ENCODE measurements at regions not wholly inside any gene's neighbourhood (a gene's known extent, or its start where the extent isn't known, plus 50 kb on each side); places are given as distances from the start of the nearest gene placed in this dataset.
A peak's percentile ranks its signal among the peaks of the same experiment; 100 is the strongest.

DNA sequence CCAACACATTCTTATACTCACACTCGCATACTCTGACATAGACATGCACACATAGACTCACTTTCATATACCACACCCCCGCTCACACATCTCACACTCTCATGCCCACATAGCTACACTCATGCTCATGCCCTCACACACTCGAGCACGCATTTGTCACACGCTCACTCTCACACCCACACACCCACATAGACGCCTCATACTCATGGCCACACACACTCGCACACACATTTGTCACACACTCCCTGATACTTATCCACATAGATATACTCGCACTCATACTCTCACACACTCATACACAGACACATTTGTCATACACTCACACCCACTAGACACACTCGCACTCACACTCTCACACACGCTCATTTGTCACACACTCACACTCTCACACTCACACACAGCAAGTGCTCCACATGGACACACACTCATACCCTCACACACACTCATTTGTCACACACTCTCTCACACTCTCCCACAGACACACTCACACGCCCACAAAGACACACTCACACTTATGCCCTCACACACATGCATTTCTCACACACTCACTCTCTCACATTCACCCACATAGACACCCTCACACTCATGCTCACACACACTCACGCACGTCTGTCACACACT is 50.9 kb downstream of the TNP1 start:
- Histone ChIP-seq H3K36me3 (ENCODE audit: control insufficient read depth in 1 of 2, insufficient read depth in 2 of 2, low read length in 1 of 2) (no peaks in the 10 kb centered on the region), H3K27me3 (ENCODE audit: control insufficient read depth in 1 of 2, insufficient read depth in 2 of 2, low read length in 1 of 2) (no peaks in the 10 kb centered on the region), H3K27ac (ENCODE audit: low read depth in 1 of 2, low read length in 2 of 2) (no peak overlapping the region), H3K4me1 (ENCODE audit: control insufficient read depth in 1 of 2, insufficient read depth in 2 of 2, low read length in 2 of 2) (no peaks in the 10 kb centered on the region), H3K9me3 (ENCODE audit: control insufficient read depth, low read length) (no peaks in the 10 kb centered on the region), H3K4me3 (ENCODE audit: low read length in 2 of 2) (no peak overlapping the region)
- DNase-seq: no peak
- ATAC-seq (ENCODE audit: low FRiP score): no peak
- intact Hi-C loops (cut with DNase I): no loop called here
- WGBS, 2 donors: 88 to 91% methylated on average over 13 of the region's 13 CpGs

DNA sequence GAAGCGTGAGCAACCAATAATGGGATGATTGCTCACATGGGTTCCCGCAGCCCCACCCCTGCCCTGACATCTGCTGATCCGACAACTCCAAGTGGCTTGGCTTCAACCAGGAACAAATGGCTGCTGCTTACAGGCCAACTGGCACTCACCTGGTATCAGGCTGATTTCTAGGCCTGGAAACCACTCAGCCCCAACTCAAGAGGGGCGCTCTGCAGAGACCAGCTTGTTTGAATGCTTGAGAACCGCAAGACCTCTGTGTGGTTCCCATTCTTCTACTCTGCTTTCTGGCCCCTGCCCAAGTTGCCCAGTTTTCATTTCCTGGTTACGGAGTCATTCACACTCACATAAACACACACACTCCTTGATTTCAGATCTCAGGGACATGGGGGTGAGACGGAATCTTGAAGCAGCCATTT is 52.0 kb downstream of the TNP1 start:
- WGBS, 2 donors: 67 to 73% methylated on average over 7 of the region's 7 CpGs
- H3K9me3 ChIP-seq (ENCODE audit: control insufficient read depth, low read length): no peaks in the 10 kb centered on the region
- no peaks in the 10 kb centered on the region for H3K27me3 ChIP-seq (ENCODE audit: control insufficient read depth in 1 of 2, insufficient read depth in 2 of 2, low read length in 1 of 2)
- ATAC-seq (ENCODE audit: low FRiP score): no peak
- intact Hi-C loops (cut with DNase I): no loop called here
- H3K36me3 ChIP-seq (ENCODE audit: control insufficient read depth in 1 of 2, insufficient read depth in 2 of 2, low read length in 1 of 2): no peaks in the 10 kb centered on the region
- H3K4me3 ChIP-seq (ENCODE audit: low read length in 2 of 2): no peak overlapping the region
- H3K4me1 ChIP-seq (ENCODE audit: control insufficient read depth in 1 of 2, insufficient read depth in 2 of 2, low read length in 2 of 2): no peaks in the 10 kb centered on the region
- H3K27ac ChIP-seq (ENCODE audit: low read depth in 1 of 2, low read length in 2 of 2): no peak overlapping the region
- no peak for DNase-seq

DNA sequence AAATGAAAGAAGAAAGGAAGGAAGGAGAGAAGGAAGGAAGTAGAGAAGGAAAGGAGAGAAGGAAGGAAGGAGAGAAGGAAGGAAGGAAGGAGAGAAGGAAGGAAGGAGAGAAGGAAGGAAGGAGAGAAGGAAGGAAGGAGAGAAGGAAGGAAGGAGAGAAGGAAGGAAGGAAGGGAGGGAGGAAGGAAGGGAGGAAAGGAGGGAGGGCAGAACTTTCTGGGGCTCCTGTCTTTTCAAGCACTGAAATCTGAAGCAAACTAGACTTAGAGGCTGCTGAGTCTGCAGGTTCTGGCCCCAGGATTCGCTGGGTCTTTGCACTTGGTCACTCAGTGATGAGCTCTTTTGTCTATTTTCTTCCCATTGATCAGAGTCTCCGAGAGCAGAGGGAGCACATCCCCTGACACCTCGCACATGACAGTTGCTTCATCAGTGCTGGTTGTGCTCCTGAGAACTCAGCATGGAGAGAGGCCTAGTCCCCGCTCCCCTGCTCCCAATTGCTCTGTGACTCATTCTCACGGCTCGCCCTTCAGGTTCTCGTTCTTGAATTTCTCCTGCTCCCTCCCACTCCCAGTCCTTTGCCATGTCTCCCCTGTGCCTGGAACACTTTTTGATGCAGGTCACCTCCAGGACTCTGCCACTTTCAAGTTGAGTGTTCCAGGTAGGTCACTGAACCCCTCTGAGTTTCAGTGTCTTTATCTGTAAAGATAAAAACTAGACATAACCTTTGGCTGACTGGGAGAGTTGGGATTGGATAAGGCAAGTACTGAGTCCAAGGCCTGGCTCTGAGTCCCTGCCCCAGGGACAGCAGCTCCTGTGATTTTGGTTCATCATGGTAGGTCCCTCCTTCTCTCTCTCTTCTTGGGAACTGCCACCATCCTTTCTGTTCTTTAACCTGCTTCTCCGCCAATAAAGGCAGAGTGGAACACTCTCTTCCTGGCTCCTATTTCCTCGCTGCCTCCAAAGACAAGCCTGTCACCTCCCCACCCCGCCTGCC is 55.2 kb downstream of the TNP1 start:
- Histone ChIP-seq H3K27me3 (ENCODE audit: control insufficient read depth in 1 of 2, insufficient read depth in 2 of 2, low read length in 1 of 2) (no peaks in the 10 kb centered on the region), H3K27ac (ENCODE audit: low read depth in 1 of 2, low read length in 2 of 2) (no peak overlapping the region), H3K4me3 (ENCODE audit: low read length in 2 of 2) (no peak overlapping the region), H3K36me3 (ENCODE audit: control insufficient read depth in 1 of 2, insufficient read depth in 2 of 2, low read length in 1 of 2) (no peaks in the 10 kb centered on the region), H3K9me3 (ENCODE audit: control insufficient read depth, low read length) (no peaks in the 10 kb centered on the region), H3K4me1 (ENCODE audit: control insufficient read depth in 1 of 2, insufficient read depth in 2 of 2, low read length in 2 of 2) (no peaks in the 10 kb centered on the region)
- ATAC-seq (ENCODE audit: low FRiP score): peak; percentile 55
- WGBS, 2 donors: 62 to 78% methylated on average over 10 of the region's 10 CpGs
- no peak for DNase-seq
- intact Hi-C loops (cut with DNase I): no loop called here

DNA sequence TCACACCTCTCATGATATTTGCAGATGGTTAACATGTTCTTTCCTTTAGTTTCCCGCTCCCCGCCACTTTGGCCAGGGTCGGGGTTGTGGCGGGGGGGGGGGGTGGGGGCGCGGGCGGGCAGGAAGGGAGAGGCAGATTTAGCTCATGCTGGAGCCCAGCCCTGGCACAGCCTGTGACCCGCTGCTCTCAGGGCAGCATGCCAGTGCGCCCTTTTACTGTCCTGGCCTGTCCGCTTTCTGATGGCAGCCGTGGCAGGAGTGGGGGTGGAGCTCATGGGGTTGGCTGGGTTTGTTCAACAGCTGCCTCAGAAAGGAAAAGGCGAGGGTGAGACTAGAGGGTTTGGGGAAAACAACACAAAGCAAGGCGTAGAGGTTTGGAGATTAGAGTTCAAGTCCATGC is 56.1 kb downstream of the TNP1 start:
- H3K27me3 ChIP-seq (ENCODE audit: control insufficient read depth in 1 of 2, insufficient read depth in 2 of 2, low read length in 1 of 2): no peaks in the 10 kb centered on the region
- intact Hi-C loops (cut with DNase I): no loop called here
- WGBS, 2 donors: 16 to 17% methylated on average over 9 to 13 of the region's 13 CpGs
- H3K4me3 ChIP-seq (ENCODE audit: low read length in 2 of 2): no peak overlapping the region
- H3K27ac ChIP-seq (ENCODE audit: low read depth in 1 of 2, low read length in 2 of 2): no peak overlapping the region
- no peaks in the 10 kb centered on the region for H3K4me1 ChIP-seq (ENCODE audit: control insufficient read depth in 1 of 2, insufficient read depth in 2 of 2, low read length in 2 of 2)
- ATAC-seq (ENCODE audit: low FRiP score) (peak; percentile 35), DNase-seq (no peak)
- no peaks in the 10 kb centered on the region for H3K9me3 ChIP-seq (ENCODE audit: control insufficient read depth, low read length)
- no peaks in the 10 kb centered on the region for H3K36me3 ChIP-seq (ENCODE audit: control insufficient read depth in 1 of 2, insufficient read depth in 2 of 2, low read length in 1 of 2)

DNA sequence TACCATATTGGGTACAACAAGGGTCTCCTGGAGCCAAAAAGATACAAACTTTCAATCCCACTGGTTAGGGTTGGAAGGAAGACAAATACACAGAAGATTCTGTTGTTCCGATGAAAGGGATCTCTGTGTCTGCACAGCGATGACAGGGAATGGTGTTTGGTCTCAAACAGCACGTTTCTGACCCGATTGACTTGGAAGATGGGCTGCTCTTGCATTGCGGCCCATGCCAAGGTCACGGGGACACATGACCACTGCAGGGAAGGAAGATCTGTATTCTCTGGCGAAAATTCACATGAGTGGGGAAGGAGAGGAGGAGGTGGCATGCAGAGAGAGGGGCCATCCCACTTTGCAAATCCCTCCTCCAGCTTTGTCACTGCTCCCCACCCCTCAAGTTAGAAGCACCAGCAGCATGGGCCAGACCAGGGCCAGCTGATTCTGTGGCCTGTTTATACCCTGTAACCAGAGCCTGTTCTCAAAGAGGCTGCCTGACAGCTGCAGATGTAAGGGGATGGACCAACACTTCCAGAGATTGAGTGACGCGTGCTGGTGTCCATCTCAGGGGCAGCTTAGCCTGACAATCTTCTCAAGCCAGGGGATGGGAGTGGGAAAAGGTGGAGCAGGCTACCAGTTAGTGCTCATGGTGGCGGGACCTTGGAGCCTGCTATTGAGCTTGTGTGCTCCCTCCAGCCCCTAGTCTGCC is 57.2 kb downstream of the TNP1 start:
- DNase-seq (no peak), ATAC-seq (ENCODE audit: low FRiP score) (no peak)
- WGBS, 2 donors: 94 to 95% methylated on average over 10 of the region's 10 CpGs
- Histone ChIP-seq H3K9me3 (ENCODE audit: control insufficient read depth, low read length) (no peaks in the 10 kb centered on the region), H3K27me3 (ENCODE audit: control insufficient read depth in 1 of 2, insufficient read depth in 2 of 2, low read length in 1 of 2) (no peaks in the 10 kb centered on the region), H3K27ac (ENCODE audit: low read depth in 1 of 2, low read length in 2 of 2) (peak overlapping the region in 1 of 2 donors; percentile 46), H3K4me3 (ENCODE audit: low read length in 2 of 2) (no peak overlapping the region), H3K36me3 (ENCODE audit: control insufficient read depth in 1 of 2, insufficient read depth in 2 of 2, low read length in 1 of 2) (no peaks in the 10 kb centered on the region), H3K4me1 (ENCODE audit: control insufficient read depth in 1 of 2, insufficient read depth in 2 of 2, low read length in 2 of 2) (no peaks in the 10 kb centered on the region)
- intact Hi-C loops (cut with DNase I): no loop called here

DNA sequence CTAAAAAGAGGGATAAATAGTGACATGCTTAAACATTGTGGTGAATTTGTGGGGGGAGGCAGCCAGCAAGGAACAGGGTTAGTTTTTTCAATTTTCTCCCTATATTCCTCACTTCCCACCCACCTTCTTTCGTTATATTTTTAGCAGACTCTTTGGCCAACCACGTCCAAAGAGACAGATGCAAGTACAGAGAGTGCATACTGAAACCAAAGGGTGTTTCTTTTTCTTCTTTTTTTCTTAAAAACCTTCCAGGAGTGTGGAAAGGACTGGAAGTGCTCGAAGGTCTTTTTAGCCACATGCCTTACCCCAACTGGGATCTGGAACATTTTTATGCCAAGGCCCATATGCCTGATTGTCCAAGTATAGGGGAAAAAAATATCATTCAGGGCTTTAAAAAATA is 59.0 kb downstream of the TNP1 start:
- DNase-seq (no peak), ATAC-seq (ENCODE audit: low FRiP score) (no peak)
- H3K4me3 ChIP-seq (ENCODE audit: low read length in 2 of 2): no peak overlapping the region
- H3K4me1 ChIP-seq (ENCODE audit: control insufficient read depth in 1 of 2, insufficient read depth in 2 of 2, low read length in 2 of 2): peaks cover 0 to 3% of the 10 kb centered on the region in 2 donors
- H3K27ac ChIP-seq (ENCODE audit: low read depth in 1 of 2, low read length in 2 of 2): peak overlapping the region in 1 of 2 donors; percentile 64
- H3K9me3 ChIP-seq (ENCODE audit: control insufficient read depth, low read length): no peaks in the 10 kb centered on the region
- H3K27me3 ChIP-seq (ENCODE audit: control insufficient read depth in 1 of 2, insufficient read depth in 2 of 2, low read length in 1 of 2): no peaks in the 10 kb centered on the region
- 5% methylated on average over 3 of the region's 3 CpGs for WGBS, 2 donors
- intact Hi-C loops (cut with DNase I): no loop called here
- no peaks in the 10 kb centered on the region for H3K36me3 ChIP-seq (ENCODE audit: control insufficient read depth in 1 of 2, insufficient read depth in 2 of 2, low read length in 1 of 2)

DNA sequence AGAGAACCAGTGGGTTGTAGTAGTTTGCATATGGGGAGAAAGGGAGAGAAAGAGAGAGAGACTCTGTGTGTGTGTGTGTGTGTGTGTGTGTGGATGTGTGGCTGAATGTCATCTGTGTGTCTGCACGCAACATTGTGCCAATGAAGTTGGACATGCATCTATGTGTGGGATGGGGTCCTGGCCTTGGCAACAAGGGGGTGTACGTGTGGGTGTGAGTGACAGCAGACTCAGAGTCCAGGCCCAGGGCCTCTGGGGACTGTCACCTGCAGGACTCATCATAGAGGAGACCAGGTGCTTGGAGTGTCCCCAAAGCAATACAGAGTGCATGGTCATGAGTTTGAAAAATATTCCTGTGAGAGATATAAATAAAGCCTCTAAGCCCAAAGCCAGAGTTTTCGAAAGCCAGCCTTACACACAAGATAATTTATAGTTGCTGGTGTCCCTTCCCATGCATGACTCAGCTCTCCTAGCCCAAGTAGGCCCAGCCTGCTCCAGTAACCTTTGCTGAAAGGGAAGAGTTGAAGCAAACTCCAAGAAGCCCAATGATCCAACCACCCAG is 59.9 kb downstream of the TNP1 start:
- intact Hi-C loops (cut with DNase I): loop anchor here in 1 of 2 donors (10.0 kb wide), 1 partner anchor 85 kb away; no protein-coding TSS in a partner anchor
- WGBS, 2 donors: 38 to 43% methylated on average over 3 of the region's 3 CpGs
- Histone ChIP-seq H3K27me3 (ENCODE audit: control insufficient read depth in 1 of 2, insufficient read depth in 2 of 2, low read length in 1 of 2) (no peaks in the 10 kb centered on the region), H3K9me3 (ENCODE audit: control insufficient read depth, low read length) (no peaks in the 10 kb centered on the region), H3K27ac (ENCODE audit: low read depth in 1 of 2, low read length in 2 of 2) (peak overlapping the region; percentile 64 to 82), H3K4me1 (ENCODE audit: control insufficient read depth in 1 of 2, insufficient read depth in 2 of 2, low read length in 2 of 2) (peaks cover 0 to 6% of the 10 kb centered on the region in 2 donors), H3K36me3 (ENCODE audit: control insufficient read depth in 1 of 2, insufficient read depth in 2 of 2, low read length in 1 of 2) (no peaks in the 10 kb centered on the region), H3K4me3 (ENCODE audit: low read length in 2 of 2) (no peak overlapping the region)
- peak; percentile 89 for ATAC-seq (ENCODE audit: low FRiP score)
- no peak for DNase-seq

DNA sequence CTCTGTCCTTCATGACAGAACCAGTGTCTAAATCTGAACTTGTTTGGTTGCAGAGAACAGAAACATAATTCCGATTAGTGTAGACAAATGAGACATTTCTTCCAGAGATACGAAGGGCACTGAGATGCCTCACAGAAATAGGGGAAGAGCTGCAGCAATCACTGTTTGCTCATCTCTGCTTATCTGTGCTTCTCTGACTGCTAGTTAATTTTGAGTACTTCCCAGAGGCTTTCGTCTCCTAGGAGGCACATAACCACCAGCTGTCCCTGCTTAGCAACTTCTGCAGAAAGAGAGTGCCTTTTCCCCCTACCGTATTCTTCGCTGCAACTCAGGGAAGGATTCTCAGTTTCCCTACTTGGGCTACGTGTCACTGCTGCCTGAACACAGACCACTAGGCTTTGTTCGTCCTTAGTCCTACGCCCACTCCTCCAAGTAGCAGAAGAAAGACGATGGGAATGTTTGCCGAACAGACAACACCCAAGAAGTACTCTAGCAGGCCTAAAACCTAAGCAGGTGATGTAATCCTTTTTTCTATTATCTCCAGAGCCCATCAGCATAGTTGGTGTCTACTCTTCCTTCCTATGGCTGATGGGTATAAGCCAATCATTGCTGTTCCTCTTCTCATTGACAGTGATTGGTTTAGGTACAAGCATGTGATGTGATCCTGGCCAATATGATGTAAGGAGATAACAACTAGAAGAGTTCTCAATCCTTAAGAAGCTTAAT is 63.6 kb downstream of the TNP1 start:
- Histone ChIP-seq H3K4me3 (ENCODE audit: low read length in 2 of 2) (no peak overlapping the region), H3K4me1 (ENCODE audit: control insufficient read depth in 1 of 2, insufficient read depth in 2 of 2, low read length in 2 of 2) (peaks cover 0 to 6% of the 10 kb centered on the region in 2 donors), H3K36me3 (ENCODE audit: control insufficient read depth in 1 of 2, insufficient read depth in 2 of 2, low read length in 1 of 2) (no peaks in the 10 kb centered on the region), H3K9me3 (ENCODE audit: control insufficient read depth, low read length) (no peaks in the 10 kb centered on the region), H3K27me3 (ENCODE audit: control insufficient read depth in 1 of 2, insufficient read depth in 2 of 2, low read length in 1 of 2) (no peaks in the 10 kb centered on the region), H3K27ac (ENCODE audit: low read depth in 1 of 2, low read length in 2 of 2) (no peak overlapping the region)
- no peak for ATAC-seq (ENCODE audit: low FRiP score)
- no peak for DNase-seq
- intact Hi-C loops (cut with DNase I): loop anchor here in 1 of 2 donors (10.0 kb wide), 1 partner anchor 89 kb away; no protein-coding TSS in a partner anchor
- WGBS, 2 donors: 87 to 91% methylated on average over 10 of the region's 10 CpGs

Data from aorta (tissue), 5 donors.